ENCODE measurements at regions not wholly inside any gene's neighbourhood (a gene's known extent, or its start where the extent isn't known, plus 50 kb on each side); places are given as distances from the start of the nearest gene placed in this dataset.
"Not testable (repeated sequence)": the region's sequence is repeated elsewhere in the genome, so short reads cannot be mapped to it uniquely, and the experiment has no call there.

DNA sequence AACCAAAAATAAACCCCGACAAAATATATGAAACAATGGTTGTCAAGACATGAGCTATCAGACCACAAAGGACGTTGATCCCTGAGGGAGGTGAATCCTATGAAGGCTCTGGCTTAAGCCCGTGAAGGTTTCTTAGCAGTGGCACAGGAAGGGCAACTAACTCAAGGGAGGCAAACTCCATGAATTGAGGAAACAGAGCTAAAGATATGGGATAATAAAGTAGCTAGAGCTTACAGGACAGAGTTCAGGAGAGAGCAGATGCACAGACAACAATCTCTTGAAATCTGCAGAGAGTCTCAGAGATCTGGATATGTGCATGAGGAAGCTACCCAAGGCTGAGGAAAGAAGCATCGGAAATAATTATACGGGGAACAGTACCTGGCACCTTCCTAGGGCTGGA lies 331.6 kb downstream of the TYW1 start:
- not testable (repeated sequence) for TF ChIP-seq EP300 (IDR thresholded peaks at IDR 0.05)
- TF ChIP-seq, protein P1, sequence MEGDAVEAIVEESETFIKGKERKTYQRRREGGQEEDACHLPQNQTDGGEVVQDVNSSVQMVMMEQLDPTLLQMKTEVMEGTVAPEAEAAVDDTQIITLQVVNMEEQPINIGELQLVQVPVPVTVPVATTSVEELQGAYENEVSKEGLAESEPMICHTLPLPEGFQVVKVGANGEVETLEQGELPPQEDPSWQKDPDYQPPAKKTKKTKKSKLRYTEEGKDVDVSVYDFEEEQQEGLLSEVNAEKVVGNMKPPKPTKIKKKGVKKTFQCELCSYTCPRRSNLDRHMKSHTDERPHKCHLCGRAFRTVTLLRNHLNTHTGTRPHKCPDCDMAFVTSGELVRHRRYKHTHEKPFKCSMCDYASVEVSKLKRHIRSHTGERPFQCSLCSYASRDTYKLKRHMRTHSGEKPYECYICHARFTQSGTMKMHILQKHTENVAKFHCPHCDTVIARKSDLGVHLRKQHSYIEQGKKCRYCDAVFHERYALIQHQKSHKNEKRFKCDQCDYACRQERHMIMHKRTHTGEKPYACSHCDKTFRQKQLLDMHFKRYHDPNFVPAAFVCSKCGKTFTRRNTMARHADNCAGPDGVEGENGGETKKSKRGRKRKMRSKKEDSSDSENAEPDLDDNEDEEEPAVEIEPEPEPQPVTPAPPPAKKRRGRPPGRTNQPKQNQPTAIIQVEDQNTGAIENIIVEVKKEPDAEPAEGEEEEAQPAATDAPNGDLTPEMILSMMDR (IDR thresholded peaks at IDR 0.05), result not testable (repeated sequence)
